Activated CD4-positive, alpha-beta T cell treated with anti-CD3 and anti-CD28 coated beads, Interleukin-2, amount 10 ng/mL, durations not matched to agents 7 days and 5 days (primary cell): ENCODE measurements at regions not wholly inside any gene's neighbourhood (a gene's known extent, or its start where the extent isn't known, plus 50 kb on each side); places are given as distances from the start of the nearest gene placed in this dataset.

Experiments used
- CTCF ChIA-PET: fragments of 350-600 bp; sonication (Branson Sonifier 250); formaldehyde crosslinking; loops from one replicate; lab custom pipeline; 2021; ENCODE audit warnings: antibody characterized with exemption; lab: Charles Lee
- POLR2A ChIA-PET: fragments of 350-600 bp; sonication (Branson Sonifier 250); formaldehyde crosslinking; loops from one replicate; lab custom pipeline; 2021; ENCODE audit warnings: antibody characterized with exemption; lab: Charles Lee
- DNase-seq: peaks from one replicate; pipeline ENCODE4 v3.0.0-alpha.2; 2020
- H3K27ac Mint-ChIP-seq: one replicate; pipeline ENCODE4 v1.8.0; 2021; ENCODE audit warnings: mild to moderate bottlenecking, moderate library complexity, mixed read lengths
- H3K27me3 Mint-ChIP-seq: one replicate; pipeline ENCODE4 v1.8.0; 2021; ENCODE audit warnings: mixed read lengths
- H3K36me3 Mint-ChIP-seq: one replicate; pipeline ENCODE4 v1.8.0; 2021; ENCODE audit warnings: low read depth, mixed read lengths
- H3K4me1 Mint-ChIP-seq: one replicate; pipeline ENCODE4 v1.8.0; 2021; ENCODE audit warnings: mixed read lengths
- H3K4me3 Mint-ChIP-seq: one replicate; pipeline ENCODE4 v1.8.0; 2021; ENCODE audit warnings: mild to moderate bottlenecking, moderate library complexity, mixed read lengths
- H3K9me3 Mint-ChIP-seq: one replicate; pipeline ENCODE4 v1.8.0; 2021; ENCODE audit warnings: mixed read lengths

- Mint-ChIP-seq H3K4me1 (peaks cover 3% of the 10 kb centered on the region), H3K9me3 (peaks cover under 1% of the 10 kb centered on the region), H3K36me3 (no peaks in the 10 kb centered on the region), H3K4me3 (no peak overlapping the region), H3K27me3 (no peaks in the 10 kb centered on the region), H3K27ac (no peak overlapping the region)
- DNase-seq, result no peak
- POLR2A ChIA-PET, result no interaction called here
- CTCF ChIA-PET, result interaction anchor here (1.5 kb wide), 1 partner anchor 282 kb away, joined by 3 read pairs; no protein-coding TSS in a partner anchor
Measured at GRCh38 chr3:102182162-102182561, 252.7 kb upstream of the ZPLD1 start.

GRCh38 chr3:102183186-102183585 is 251.6 kb upstream of the ZPLD1 start:
- DNase-seq, result no peak
- POLR2A ChIA-PET, result no interaction called here

GRCh38 chr3:102183623-102184022 is 251.2 kb upstream of the ZPLD1 start:
- no peaks in the 10 kb centered on the region for H3K27me3 Mint-ChIP-seq
- POLR2A ChIA-PET, result no interaction called here
- DNase-seq, result no peak
- CTCF ChIA-PET, result interaction anchor here (0.5 to 0.8 kb wide), 3 partner anchors 18 to 247 kb away, joined by 3 to 4 read pairs (median 3); no protein-coding TSS in a partner anchor
- H3K4me3 Mint-ChIP-seq, result no peak overlapping the region
- no peaks in the 10 kb centered on the region for H3K9me3 Mint-ChIP-seq
- H3K4me1 Mint-ChIP-seq, result peaks cover 3% of the 10 kb centered on the region
- H3K27ac Mint-ChIP-seq, result no peak overlapping the region
- no peaks in the 10 kb centered on the region for H3K36me3 Mint-ChIP-seq

More at GRCh38 chr3:102183186-102183585, 251.6 kb upstream of the ZPLD1 start:
- H3K27me3 Mint-ChIP-seq, result no peaks in the 10 kb centered on the region
- peaks cover 3% of the 10 kb centered on the region for H3K4me1 Mint-ChIP-seq
- CTCF ChIA-PET, result interaction anchor here (0.5 to 0.8 kb wide), 3 partner anchors 18 to 247 kb away, joined by 3 to 4 read pairs (median 3); no protein-coding TSS in a partner anchor
- H3K27ac Mint-ChIP-seq, result no peak overlapping the region
- H3K36me3 Mint-ChIP-seq, result no peaks in the 10 kb centered on the region
- no peak overlapping the region for H3K4me3 Mint-ChIP-seq
- H3K9me3 Mint-ChIP-seq, result no peaks in the 10 kb centered on the region

- Mint-ChIP-seq H3K9me3 (no peaks in the 10 kb centered on the region), H3K4me3 (no peak overlapping the region), H3K4me1 (no peaks in the 10 kb centered on the region), H3K27me3 (no peaks in the 10 kb centered on the region), H3K27ac (no peak overlapping the region), H3K36me3 (no peaks in the 10 kb centered on the region)
- POLR2A ChIA-PET, result no interaction called here
- DNase-seq, result no peak
- CTCF ChIA-PET, result no interaction called here
Measured at GRCh38 chr3:102189541-102189940, 245.3 kb upstream of the ZPLD1 start.

GRCh38 chr3:102189956-102190723 is 244.7 kb upstream of the ZPLD1 start:
- CTCF ChIA-PET, result interaction anchor here (0.7 kb wide), 1 partner anchor 11 kb away, joined by 3 read pairs; no protein-coding TSS in a partner anchor

GRCh38 chr3:102192575-102192974 is 242.2 kb upstream of the ZPLD1 start:
- Mint-ChIP-seq H3K27ac (no peak overlapping the region), H3K36me3 (no peaks in the 10 kb centered on the region), H3K9me3 (peaks cover 2% of the 10 kb centered on the region), H3K4me1 (no peaks in the 10 kb centered on the region), H3K4me3 (no peak overlapping the region), H3K27me3 (no peaks in the 10 kb centered on the region)
- DNase-seq, result no peak
- ChIA-PET POLR2A (no interaction called here), CTCF (no interaction called here)

More at GRCh38 chr3:102189956-102190723, 244.7 kb upstream of the ZPLD1 start:
- POLR2A ChIA-PET, result no interaction called here
- H3K27me3 Mint-ChIP-seq, result no peaks in the 10 kb centered on the region
- no peaks in the 10 kb centered on the region for H3K4me1 Mint-ChIP-seq
- no peaks in the 10 kb centered on the region for H3K36me3 Mint-ChIP-seq
- DNase-seq, result no peak
- H3K9me3 Mint-ChIP-seq, result peaks cover under 1% of the 10 kb centered on the region
- no peak overlapping the region for H3K4me3 Mint-ChIP-seq
- H3K27ac Mint-ChIP-seq, result no peak overlapping the region

- POLR2A ChIA-PET, result no interaction called here
- Mint-ChIP-seq H3K36me3 (no peaks in the 10 kb centered on the region), H3K27ac (no peak overlapping the region), H3K4me3 (no peak overlapping the region), H3K4me1 (no peaks in the 10 kb centered on the region), H3K27me3 (no peaks in the 10 kb centered on the region), H3K9me3 (peaks cover 2% of the 10 kb centered on the region)
- DNase-seq, result no peak
- CTCF ChIA-PET, result no interaction called here
Measured at GRCh38 chr3:102193255-102193654, 241.6 kb upstream of the ZPLD1 start.

GRCh38 chr3:102194001-102194400 is 240.8 kb upstream of the ZPLD1 start:
- DNase-seq, result no peak
- H3K9me3 Mint-ChIP-seq, result peaks cover 2% of the 10 kb centered on the region
- H3K4me1 Mint-ChIP-seq, result no peaks in the 10 kb centered on the region
- ChIA-PET POLR2A (no interaction called here), CTCF (no interaction called here)
- no peak overlapping the region for H3K4me3 Mint-ChIP-seq
- no peak overlapping the region for H3K27ac Mint-ChIP-seq
- H3K27me3 Mint-ChIP-seq, result no peaks in the 10 kb centered on the region
- H3K36me3 Mint-ChIP-seq, result no peaks in the 10 kb centered on the region

GRCh38 chr3:102194760-102195159 is 240.1 kb upstream of the ZPLD1 start:
- ChIA-PET CTCF (no interaction called here), POLR2A (no interaction called here)
- no peak overlapping the region for H3K4me3 Mint-ChIP-seq
- H3K27me3 Mint-ChIP-seq, result no peaks in the 10 kb centered on the region
- H3K36me3 Mint-ChIP-seq, result no peaks in the 10 kb centered on the region
- no peaks in the 10 kb centered on the region for H3K4me1 Mint-ChIP-seq
- H3K27ac Mint-ChIP-seq, result no peak overlapping the region
- DNase-seq, result no peak
- peaks cover 2% of the 10 kb centered on the region for H3K9me3 Mint-ChIP-seq

- no peak overlapping the region for H3K4me3 Mint-ChIP-seq
- ChIA-PET CTCF (interaction anchor here (0.8 kb wide), 1 partner anchor 54 kb away, joined by 6 read pairs; no protein-coding TSS in a partner anchor), POLR2A (no interaction called here)
- H3K27me3 Mint-ChIP-seq, result no peaks in the 10 kb centered on the region
- no peaks in the 10 kb centered on the region for H3K4me1 Mint-ChIP-seq
- no peak for DNase-seq
- peaks cover 2% of the 10 kb centered on the region for H3K9me3 Mint-ChIP-seq
- no peaks in the 10 kb centered on the region for H3K36me3 Mint-ChIP-seq
- no peak overlapping the region for H3K27ac Mint-ChIP-seq
Measured at GRCh38 chr3:102195198-102195948, 239.4 kb upstream of the ZPLD1 start.

- Mint-ChIP-seq H3K27me3 (no peaks in the 10 kb centered on the region), H3K9me3 (peaks cover under 1% of the 10 kb centered on the region), H3K27ac (no peak overlapping the region), H3K36me3 (no peaks in the 10 kb centered on the region), H3K4me3 (no peak overlapping the region), H3K4me1 (no peaks in the 10 kb centered on the region)
- ChIA-PET CTCF (no interaction called here), POLR2A (no interaction called here)
- DNase-seq, result no peak
Measured at GRCh38 chr3:102200126-102200525, 234.7 kb upstream of the ZPLD1 start.

GRCh38 chr3:102200560-102200959 is 234.3 kb upstream of the ZPLD1 start:
- CTCF ChIA-PET, result no interaction called here

GRCh38 chr3:102205647-102206046 is 229.2 kb upstream of the ZPLD1 start:
- DNase-seq, result no peak
- POLR2A ChIA-PET, result no interaction called here
- H3K27ac Mint-ChIP-seq, result no peak overlapping the region
- no peak overlapping the region for H3K4me3 Mint-ChIP-seq
- H3K9me3 Mint-ChIP-seq, result peaks cover 8% of the 10 kb centered on the region
- no peaks in the 10 kb centered on the region for H3K4me1 Mint-ChIP-seq
- no peaks in the 10 kb centered on the region for H3K27me3 Mint-ChIP-seq
- peaks cover 4% of the 10 kb centered on the region for H3K36me3 Mint-ChIP-seq
- CTCF ChIA-PET, result interaction anchor here (1.7 kb wide), 1 partner anchor 24 kb away, joined by 4 read pairs; no protein-coding TSS in a partner anchor

More at GRCh38 chr3:102200560-102200959, 234.3 kb upstream of the ZPLD1 start:
- DNase-seq, result no peak
- Mint-ChIP-seq H3K27me3 (no peaks in the 10 kb centered on the region), H3K4me3 (no peak overlapping the region), H3K27ac (no peak overlapping the region), H3K4me1 (no peaks in the 10 kb centered on the region), H3K36me3 (no peaks in the 10 kb centered on the region), H3K9me3 (no peaks in the 10 kb centered on the region)
- POLR2A ChIA-PET, result no interaction called here
